IMR-90 (cell line): ENCODE measurements at regions not wholly inside any gene's neighbourhood (a gene's known extent, or its start where the extent isn't known, plus 50 kb on each side); places are given as distances from the start of the nearest gene placed in this dataset.
"Not testable (repeated sequence)": the region's sequence is repeated elsewhere in the genome, so short reads cannot be mapped to it uniquely, and the experiment has no call there.

Experiments used
- ATAC-seq: fragments of 200-7000 bp; cut with Tn5 transposase; 2 replicates; pipeline ENCODE4 v1.9.1; 2020; ENCODE audit warnings: low read depth, mild to moderate bottlenecking, moderate library complexity
- BruUV-seq: library from RNA; stranded (reverse); fragments of 400-500 nt; replicated peaks from 2 replicates; lab custom pipeline; 2021; lab: Mats Ljungman, UMichigan
- CTCF ChIA-PET: fragments of 300-600 bp; formaldehyde crosslinking; extraction: SDS; loops from one replicate; lab custom pipeline; 2021; ENCODE audit warnings: antibody characterized with exemption; lab: Yijun Ruan, JAX
- POLR2A ChIA-PET: fragments of 300-600 bp; sonication (Branson Sonifier 250); formaldehyde crosslinking; loops from one replicate; lab custom pipeline; 2022; ENCODE audit warnings: antibody characterized with exemption; ENCODE audit not compliant: unreplicated experiment; lab: Charles Lee
- DNase-seq: peaks from one replicate; pipeline ENCODE4 v3.0.0; 2013
- H2AFZ ChIP-seq: replicated peaks from 2 replicates; pipeline ENCODE3; 2013; ENCODE audit warnings: low read length, mild to moderate bottlenecking; ENCODE audit not compliant: poor library complexity
- H2AK5ac ChIP-seq: 2 replicates; pipeline ENCODE4 v1.6.1; 2013; ENCODE audit warnings: low read depth, low read length, inconsistent platforms
- H2AK9ac ChIP-seq: replicated peaks from 2 replicates; pipeline ENCODE3; 2013; ENCODE audit warnings: mild to moderate bottlenecking, low read depth, low read length, moderate library complexity; ENCODE audit not compliant: poor library complexity
- H2BK120ac ChIP-seq: 2 replicates; pipeline ENCODE4 v1.6.1; 2013; ENCODE audit warnings: low read depth, low read length, inconsistent platforms
- H2BK15ac ChIP-seq: 3 replicates; pipeline ENCODE4 v1.6.1; 2013; ENCODE audit warnings: low read depth, low read length, inconsistent platforms
- H2BK20ac ChIP-seq: 2 replicates; pipeline ENCODE4 v1.6.1; 2013; ENCODE audit warnings: low read depth, mild to moderate bottlenecking, inconsistent platforms, low read length, moderate library complexity
- H2BK5ac ChIP-seq: 2 replicates; pipeline ENCODE4 v1.6.1; 2013; ENCODE audit warnings: mild to moderate bottlenecking, low read depth, low read length, inconsistent platforms; ENCODE audit not compliant: poor library complexity, severe bottlenecking
- H3K14ac ChIP-seq: replicated peaks from 2 replicates; pipeline ENCODE4 v1.6.1; 2013; ENCODE audit warnings: low read depth, low read length, inconsistent platforms
- H3K18ac ChIP-seq: 2 replicates; pipeline ENCODE4 v1.6.1; 2013; ENCODE audit warnings: low read depth, low read length, control low read depth
- H3K23ac ChIP-seq: 2 replicates; pipeline ENCODE4 v1.6.1; 2013; ENCODE audit warnings: low read depth, low read length, inconsistent platforms
- H3K27ac ChIP-seq: 2 replicates; pipeline ENCODE4 v1.5.1; 2013; ENCODE audit warnings: mild to moderate bottlenecking, control low read depth, low read length; ENCODE audit not compliant: insufficient read depth
- H3K27me3 ChIP-seq: 2 replicates; pipeline ENCODE4 v1.6.1; 2013; ENCODE audit warnings: low read length; ENCODE audit not compliant: control insufficient read depth, insufficient read depth
- H3K36me3 ChIP-seq: 2 replicates; pipeline ENCODE4 v1.6.1; 2013; ENCODE audit warnings: low read length, mixed read lengths; ENCODE audit not compliant: control insufficient read depth, insufficient read depth
- H3K4ac ChIP-seq: 2 replicates; pipeline ENCODE4 v1.6.1; 2013; ENCODE audit warnings: low read depth, low read length, inconsistent platforms
- H3K4me1 ChIP-seq: 2 replicates; pipeline ENCODE4 v1.6.1; 2013; ENCODE audit warnings: low read length, mixed read lengths; ENCODE audit not compliant: control insufficient read depth, insufficient read depth
- H3K4me2 ChIP-seq: 2 replicates; pipeline ENCODE4 v1.6.1; 2013; ENCODE audit warnings: low read depth, mild to moderate bottlenecking, control low read depth, low read length, moderate library complexity
- H3K4me3 ChIP-seq: 2 replicates; pipeline ENCODE4 v1.5.1; 2013; ENCODE audit warnings: low read depth, mild to moderate bottlenecking, control low read depth, low read length, moderate library complexity; ENCODE audit not compliant: insufficient read depth
- H3K56ac ChIP-seq: 2 replicates; pipeline ENCODE4 v1.6.1; 2013; ENCODE audit warnings: low read length, inconsistent platforms; ENCODE audit not compliant: insufficient read depth; ENCODE audit errors: extremely low read depth
- H3K79me1 ChIP-seq, 2 experiments: 2 replicates each; pipeline ENCODE4 v1.6.1; 2013; ENCODE audit warnings: low read length in 2 of 2, inconsistent platforms in 1 of 2, low read depth in 1 of 2
- H3K9ac ChIP-seq: 2 replicates; pipeline ENCODE4 v1.6.1; 2013; ENCODE audit warnings: low read depth, low read length, control low read depth
- H3K9me1 ChIP-seq: 2 replicates; pipeline ENCODE4 v1.6.1; 2013; ENCODE audit warnings: low read length, inconsistent platforms; ENCODE audit not compliant: insufficient read depth
- H3K9me3 ChIP-seq: 2 replicates; pipeline ENCODE4 v1.6.1; 2013; ENCODE audit warnings: low read length; ENCODE audit not compliant: control insufficient read depth, insufficient read depth
- H4K20me1 ChIP-seq: 2 replicates; pipeline ENCODE4 v1.6.1; 2013; ENCODE audit warnings: low read length, inconsistent platforms; ENCODE audit not compliant: insufficient read depth
- H4K5ac ChIP-seq: 2 replicates; pipeline ENCODE4 v1.6.1; 2013; ENCODE audit warnings: mild to moderate bottlenecking, low read depth, low read length, control low read depth
- H4K8ac ChIP-seq, 2 experiments: 2 replicates each; pipeline ENCODE4 v1.6.1; 2013; ENCODE audit warnings: low read depth in 2 of 2, low read length in 2 of 2, control low read depth in 1 of 2, inconsistent platforms in 1 of 2
- H4K91ac ChIP-seq: 2 replicates; pipeline ENCODE4 v1.6.1; 2013; ENCODE audit warnings: low read depth, low read length, inconsistent platforms; ENCODE audit not compliant: insufficient read depth
- WGBS, 2 experiments: methylation state at CpG; one replicate each; pipeline versions ENCODE4 v1.1.5 to v1.1.7; 2013; ENCODE audit warnings: missing lambda C conversion rate in 2 of 2; ENCODE audit not compliant: insufficient read length in 1 of 2; ENCODE audit errors: extremely low coverage in 2 of 2; 5-methylcytosine and 5-hydroxymethylcytosine counted together
- dilution Hi-C: fragments of 300-500 bp; cut with HindIII; formaldehyde crosslinking; loops from one replicate; pipeline ENCODE4 v1.14.3; 2018; ENCODE audit warnings: low sequenced_read_pairs; ENCODE audit not compliant: unreplicated experiment
- in situ Hi-C: fragments of 300-500 bp; cut with MboI; formaldehyde crosslinking; loops from 3 replicates; pipeline ENCODE4 v1.14.3; 2019; ENCODE audit warnings: low sequenced_read_pairs, inconsistent platforms, mixed read lengths
- intact Hi-C: fragments of 100-400 bp; cut with micrococcal nuclease; formaldehyde crosslinking; loops from 2 replicates; pipeline ENCODE4 v1.10.0; 2022

GRCh38 chr14:19488457-19488856 is 54.3 kb upstream of the POTEG start:
- H2AK5ac ChIP-seq, H3K79me1 ChIP-seq, H3K4me2 ChIP-seq, H4K5ac ChIP-seq, H4K8ac ChIP-seq, H3K36me3 ChIP-seq, POLR2A ChIA-PET, in situ Hi-C loops, CTCF ChIA-PET, H4K91ac ChIP-seq, H3K27ac ChIP-seq, H3K18ac ChIP-seq, H3K9ac ChIP-seq, H3K56ac ChIP-seq, DNase-seq, H2BK5ac ChIP-seq, intact Hi-C loops, H2BK15ac ChIP-seq, H3K4ac ChIP-seq, H4K20me1 ChIP-seq, H3K23ac ChIP-seq, BruUV-seq, H2AFZ ChIP-seq, ATAC-seq, H3K14ac ChIP-seq, dilution Hi-C loops, H2AK9ac ChIP-seq, H3K27me3 ChIP-seq, H2BK120ac ChIP-seq, H3K4me1 ChIP-seq, H3K9me3 ChIP-seq, H3K9me1 ChIP-seq, H3K4me3 ChIP-seq, H2BK20ac ChIP-seq: not testable (repeated sequence)
- WGBS, 2 experiments, result 100% methylated on average over 1 of the region's 3 CpGs; no CpG with 5 or more reads in 1 of the 2 experiments

- ATAC-seq, H3K27me3 ChIP-seq, H2BK5ac ChIP-seq, H3K4me1 ChIP-seq, H4K5ac ChIP-seq, H4K20me1 ChIP-seq, CTCF ChIA-PET, H4K8ac ChIP-seq, H2AFZ ChIP-seq, intact Hi-C loops, H3K23ac ChIP-seq, BruUV-seq, in situ Hi-C loops, H2AK9ac ChIP-seq, H3K4me3 ChIP-seq, dilution Hi-C loops, H3K9ac ChIP-seq, H3K56ac ChIP-seq, H3K36me3 ChIP-seq, H3K14ac ChIP-seq, H3K18ac ChIP-seq, H2BK120ac ChIP-seq, H2BK20ac ChIP-seq, H3K9me1 ChIP-seq, H4K91ac ChIP-seq, DNase-seq, POLR2A ChIA-PET, H2AK5ac ChIP-seq, H3K4me2 ChIP-seq, H3K4ac ChIP-seq, H3K9me3 ChIP-seq, H3K27ac ChIP-seq, H2BK15ac ChIP-seq, H3K79me1 ChIP-seq: not testable (repeated sequence)
- no CpG with 5 or more reads among the region's 14 CpGs for WGBS, 2 experiments
Measured at GRCh38 chr14:19487690-19488089, 53.5 kb upstream of the POTEG start.
